ENCODE measurements at regions not wholly inside any gene's neighbourhood (a gene's known extent, or its start where the extent isn't known, plus 50 kb on each side); places are given as distances from the start of the nearest gene placed in this dataset.
A peak's percentile ranks its signal among the peaks of the same experiment; 100 is the strongest.

DNA sequence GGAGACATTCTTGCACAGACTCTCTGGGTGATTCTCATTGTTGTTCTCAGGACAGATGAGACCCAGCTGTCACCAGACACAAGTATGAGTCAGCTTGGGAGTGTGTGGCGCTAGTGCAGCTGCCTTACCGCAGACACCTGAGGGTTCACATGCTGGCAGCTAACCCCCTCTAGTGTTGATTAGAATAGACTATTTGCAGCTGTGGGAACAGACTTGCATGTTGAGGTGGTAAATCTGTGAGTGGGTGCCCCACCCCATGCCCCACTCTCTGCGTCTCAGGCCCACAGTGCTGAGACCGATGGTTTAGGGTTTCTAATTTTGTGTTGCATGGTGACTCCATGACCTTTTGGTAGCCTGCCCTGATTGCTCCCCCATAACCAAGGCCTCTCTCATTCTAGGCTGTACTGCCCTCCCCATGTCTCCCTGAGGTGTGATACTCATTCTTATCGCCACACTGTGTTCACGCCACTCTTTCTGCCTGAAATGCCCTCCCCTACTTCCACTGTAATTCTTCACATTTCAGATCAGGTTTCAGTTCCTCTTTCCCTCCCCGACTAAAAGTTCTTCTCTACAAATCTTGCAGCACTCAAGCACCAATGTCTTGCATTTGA, 73.7 kb upstream of the KIRREL3 start:
- H3K9me3 Mint-ChIP-seq (ENCODE audit: unreplicated experiment): peaks cover 16% of the 10 kb centered on the region
- ChIA-PET POLR2A (no interaction called here), CTCF (interaction anchor here (0.5 kb wide), 1 partner anchor 126 kb away, joined by 3 read pairs; no protein-coding TSS in a partner anchor)
- H3K4me3 Mint-ChIP-seq (ENCODE audit: unreplicated experiment): no peak overlapping the region
- TF ChIP-seq, protein P1, sequence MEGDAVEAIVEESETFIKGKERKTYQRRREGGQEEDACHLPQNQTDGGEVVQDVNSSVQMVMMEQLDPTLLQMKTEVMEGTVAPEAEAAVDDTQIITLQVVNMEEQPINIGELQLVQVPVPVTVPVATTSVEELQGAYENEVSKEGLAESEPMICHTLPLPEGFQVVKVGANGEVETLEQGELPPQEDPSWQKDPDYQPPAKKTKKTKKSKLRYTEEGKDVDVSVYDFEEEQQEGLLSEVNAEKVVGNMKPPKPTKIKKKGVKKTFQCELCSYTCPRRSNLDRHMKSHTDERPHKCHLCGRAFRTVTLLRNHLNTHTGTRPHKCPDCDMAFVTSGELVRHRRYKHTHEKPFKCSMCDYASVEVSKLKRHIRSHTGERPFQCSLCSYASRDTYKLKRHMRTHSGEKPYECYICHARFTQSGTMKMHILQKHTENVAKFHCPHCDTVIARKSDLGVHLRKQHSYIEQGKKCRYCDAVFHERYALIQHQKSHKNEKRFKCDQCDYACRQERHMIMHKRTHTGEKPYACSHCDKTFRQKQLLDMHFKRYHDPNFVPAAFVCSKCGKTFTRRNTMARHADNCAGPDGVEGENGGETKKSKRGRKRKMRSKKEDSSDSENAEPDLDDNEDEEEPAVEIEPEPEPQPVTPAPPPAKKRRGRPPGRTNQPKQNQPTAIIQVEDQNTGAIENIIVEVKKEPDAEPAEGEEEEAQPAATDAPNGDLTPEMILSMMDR (IDR thresholded peaks at IDR 0.05; ENCODE audit: unreplicated experiment): no peak
- no peaks in the 10 kb centered on the region for H3K36me3 Mint-ChIP-seq (ENCODE audit: insufficient read depth, unreplicated experiment)
- intact Hi-C loops (cut with micrococcal nuclease): no loop called here
- H3K4me1 Mint-ChIP-seq (ENCODE audit: insufficient read depth, unreplicated experiment): no peaks in the 10 kb centered on the region
- peak; percentile 29 for DNase-seq (ENCODE audit: unreplicated experiment)
- BruUV-seq (replicated peaks): no TSS peak
- no peak overlapping the region for H3K27ac Mint-ChIP-seq (ENCODE audit: low read depth, unreplicated experiment)
- no peaks in the 10 kb centered on the region for H3K27me3 Mint-ChIP-seq (ENCODE audit: insufficient read depth, unreplicated experiment)

DNA sequence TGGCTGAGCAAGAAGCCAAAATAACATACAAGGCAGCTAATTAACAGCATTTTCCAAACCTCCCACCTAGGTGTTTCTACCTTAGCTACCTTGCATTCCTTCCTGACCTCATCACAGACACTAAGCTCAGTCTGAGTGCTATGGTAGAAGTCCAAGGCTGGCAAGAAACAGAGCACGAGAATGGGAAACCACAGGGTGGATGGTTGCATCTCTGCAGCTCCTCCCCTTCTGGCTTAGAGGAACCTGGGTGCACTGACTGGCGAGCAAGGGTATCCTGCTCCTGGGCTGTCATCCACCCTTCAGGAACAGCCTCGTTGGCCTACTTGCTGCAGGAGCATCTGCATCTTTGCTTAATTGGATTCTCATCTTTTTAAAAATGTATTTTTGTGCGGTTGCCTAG, 73.1 kb upstream of the KIRREL3 start:
- intact Hi-C loops (cut with micrococcal nuclease): no loop called here
- no peaks in the 10 kb centered on the region for H3K4me1 Mint-ChIP-seq (ENCODE audit: insufficient read depth, unreplicated experiment)
- POLR2A ChIA-PET: no interaction called here
- no peaks in the 10 kb centered on the region for H3K36me3 Mint-ChIP-seq (ENCODE audit: insufficient read depth, unreplicated experiment)
- no peak overlapping the region for H3K27ac Mint-ChIP-seq (ENCODE audit: low read depth, unreplicated experiment)
- TF ChIP-seq, protein P1 (IDR thresholded peaks at IDR 0.05; ENCODE audit: unreplicated experiment): no peak
- CTCF ChIA-PET: interaction anchor here (0.5 kb wide), 1 partner anchor 125 kb away, joined by 3 read pairs; no protein-coding TSS in a partner anchor
- H3K9me3 Mint-ChIP-seq (ENCODE audit: unreplicated experiment): peaks cover 19% of the 10 kb centered on the region
- no peak for DNase-seq (ENCODE audit: unreplicated experiment)
- no peak overlapping the region for H3K4me3 Mint-ChIP-seq (ENCODE audit: unreplicated experiment)
- H3K27me3 Mint-ChIP-seq (ENCODE audit: insufficient read depth, unreplicated experiment): no peaks in the 10 kb centered on the region
- no TSS peak for BruUV-seq (replicated peaks)

DNA sequence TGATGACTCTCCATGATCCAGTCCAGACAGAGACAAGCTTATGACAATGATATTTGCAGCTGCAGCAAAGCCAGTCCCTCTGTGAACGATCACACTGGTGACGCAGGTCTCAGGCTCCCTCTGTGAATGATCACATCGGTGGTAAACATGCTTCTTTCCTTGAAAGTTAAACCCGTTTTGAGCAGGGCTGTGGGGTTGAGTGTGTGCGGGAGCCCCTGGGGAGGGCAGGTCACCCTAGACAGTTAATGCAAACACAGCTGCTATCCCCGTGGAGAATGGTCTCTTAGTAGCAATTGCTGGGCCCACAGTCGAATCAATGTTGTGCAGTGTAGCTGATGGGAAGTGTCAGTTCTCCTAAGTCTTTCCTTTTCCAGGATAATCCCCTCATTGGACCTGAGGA, 71.0 kb upstream of the KIRREL3 start:
- intact Hi-C loops (cut with micrococcal nuclease): no loop called here
- ChIA-PET CTCF (interaction anchor here (0.9 kb wide), 2 partner anchors 9 to 114 kb away, joined by 3 to 4 read pairs; no protein-coding TSS in a partner anchor), POLR2A (no interaction called here)
- H3K27me3 Mint-ChIP-seq (ENCODE audit: insufficient read depth, unreplicated experiment): no peaks in the 10 kb centered on the region
- no peaks in the 10 kb centered on the region for H3K4me1 Mint-ChIP-seq (ENCODE audit: insufficient read depth, unreplicated experiment)
- BruUV-seq (replicated peaks): no TSS peak
- no peaks in the 10 kb centered on the region for H3K36me3 Mint-ChIP-seq (ENCODE audit: insufficient read depth, unreplicated experiment)
- no peak for DNase-seq (ENCODE audit: unreplicated experiment)
- H3K27ac Mint-ChIP-seq (ENCODE audit: low read depth, unreplicated experiment): no peak overlapping the region
- H3K4me3 Mint-ChIP-seq (ENCODE audit: unreplicated experiment): no peak overlapping the region
- peaks cover 38% of the 10 kb centered on the region for H3K9me3 Mint-ChIP-seq (ENCODE audit: unreplicated experiment)
- TF ChIP-seq, protein P1 (IDR thresholded peaks at IDR 0.05; ENCODE audit: unreplicated experiment): no peak

DNA sequence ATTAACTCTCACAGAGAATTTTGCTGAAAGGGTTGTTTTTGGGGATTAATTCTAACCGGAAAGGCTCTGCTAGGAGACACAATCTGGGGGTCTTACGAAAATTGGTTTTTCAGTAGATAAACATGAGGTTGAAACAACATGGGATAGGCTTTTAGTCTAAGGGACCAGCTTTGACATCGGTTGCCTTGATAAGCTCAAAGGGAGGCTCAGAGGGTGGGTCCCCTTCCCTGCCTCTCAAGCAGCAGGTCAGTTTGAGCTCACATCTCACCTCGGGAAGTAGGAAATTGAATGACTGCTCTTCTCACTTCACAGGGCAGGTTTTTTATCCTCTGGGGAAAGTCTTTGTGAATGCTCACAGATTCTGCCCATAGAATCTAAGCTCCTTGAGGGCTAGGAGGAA, 70.2 kb upstream of the KIRREL3 start:
- intact Hi-C loops (cut with micrococcal nuclease): no loop called here
- Mint-ChIP-seq H3K36me3 (ENCODE audit: insufficient read depth, unreplicated experiment) (no peaks in the 10 kb centered on the region), H3K9me3 (ENCODE audit: unreplicated experiment) (peaks cover 33% of the 10 kb centered on the region), H3K4me1 (ENCODE audit: insufficient read depth, unreplicated experiment) (no peaks in the 10 kb centered on the region), H3K27me3 (ENCODE audit: insufficient read depth, unreplicated experiment) (no peaks in the 10 kb centered on the region), H3K4me3 (ENCODE audit: unreplicated experiment) (no peak overlapping the region), H3K27ac (ENCODE audit: low read depth, unreplicated experiment) (no peak overlapping the region)
- POLR2A ChIA-PET: no interaction called here
- CTCF ChIA-PET: interaction anchor here (0.9 kb wide), 1 partner anchor 115 kb away, joined by 3 read pairs; no protein-coding TSS in a partner anchor
- BruUV-seq (replicated peaks): no TSS peak
- no peak for DNase-seq (ENCODE audit: unreplicated experiment)
- TF ChIP-seq, protein P1 (IDR thresholded peaks at IDR 0.05; ENCODE audit: unreplicated experiment): no peak

Data from MCF 10A (cell line).